IMR-90 (cell line): ENCODE measurements at regions not wholly inside any gene's neighbourhood (a gene's known extent, or its start where the extent isn't known, plus 50 kb on each side); places are given as distances from the start of the nearest gene placed in this dataset.

ENCODE experiments used
- ATAC-seq: fragments of 200-7000 bp; cut with Tn5 transposase; 2 replicates; pipeline ENCODE4 v1.9.1; 2020; ENCODE audit warnings: low read depth, mild to moderate bottlenecking, moderate library complexity
- BruUV-seq: library from RNA; stranded (reverse); fragments of 400-500 nt; replicated peaks from 2 replicates; lab custom pipeline; 2021; lab: Mats Ljungman, UMichigan
- CTCF ChIA-PET: fragments of 300-600 bp; formaldehyde crosslinking; extraction: SDS; loops from one replicate; lab custom pipeline; 2021; ENCODE audit warnings: antibody characterized with exemption; lab: Yijun Ruan, JAX
- POLR2A ChIA-PET: fragments of 300-600 bp; sonication (Branson Sonifier 250); formaldehyde crosslinking; loops from one replicate; lab custom pipeline; 2022; ENCODE audit warnings: antibody characterized with exemption; ENCODE audit not compliant: unreplicated experiment; lab: Charles Lee
- DNase-seq: peaks from one replicate; pipeline ENCODE4 v3.0.0; 2013
- H2AFZ ChIP-seq: replicated peaks from 2 replicates; pipeline ENCODE3; 2013; ENCODE audit warnings: low read length, mild to moderate bottlenecking; ENCODE audit not compliant: poor library complexity
- H2AK5ac ChIP-seq: 2 replicates; pipeline ENCODE4 v1.6.1; 2013; ENCODE audit warnings: low read depth, low read length, inconsistent platforms
- H2AK9ac ChIP-seq: replicated peaks from 2 replicates; pipeline ENCODE3; 2013; ENCODE audit warnings: mild to moderate bottlenecking, low read depth, low read length, moderate library complexity; ENCODE audit not compliant: poor library complexity
- H2BK120ac ChIP-seq: 2 replicates; pipeline ENCODE4 v1.6.1; 2013; ENCODE audit warnings: low read depth, low read length, inconsistent platforms
- H2BK15ac ChIP-seq: 3 replicates; pipeline ENCODE4 v1.6.1; 2013; ENCODE audit warnings: low read depth, low read length, inconsistent platforms
- H2BK20ac ChIP-seq: 2 replicates; pipeline ENCODE4 v1.6.1; 2013; ENCODE audit warnings: low read depth, mild to moderate bottlenecking, inconsistent platforms, low read length, moderate library complexity
- H2BK5ac ChIP-seq: 2 replicates; pipeline ENCODE4 v1.6.1; 2013; ENCODE audit warnings: mild to moderate bottlenecking, low read depth, low read length, inconsistent platforms; ENCODE audit not compliant: poor library complexity, severe bottlenecking
- H3K14ac ChIP-seq: replicated peaks from 2 replicates; pipeline ENCODE4 v1.6.1; 2013; ENCODE audit warnings: low read depth, low read length, inconsistent platforms
- H3K18ac ChIP-seq: 2 replicates; pipeline ENCODE4 v1.6.1; 2013; ENCODE audit warnings: low read depth, low read length, control low read depth
- H3K23ac ChIP-seq: 2 replicates; pipeline ENCODE4 v1.6.1; 2013; ENCODE audit warnings: low read depth, low read length, inconsistent platforms
- H3K27ac ChIP-seq: 2 replicates; pipeline ENCODE4 v1.5.1; 2013; ENCODE audit warnings: mild to moderate bottlenecking, control low read depth, low read length; ENCODE audit not compliant: insufficient read depth
- H3K27me3 ChIP-seq: 2 replicates; pipeline ENCODE4 v1.6.1; 2013; ENCODE audit warnings: low read length; ENCODE audit not compliant: control insufficient read depth, insufficient read depth
- H3K36me3 ChIP-seq: 2 replicates; pipeline ENCODE4 v1.6.1; 2013; ENCODE audit warnings: low read length, mixed read lengths; ENCODE audit not compliant: control insufficient read depth, insufficient read depth
- H3K4ac ChIP-seq: 2 replicates; pipeline ENCODE4 v1.6.1; 2013; ENCODE audit warnings: low read depth, low read length, inconsistent platforms
- H3K4me1 ChIP-seq: 2 replicates; pipeline ENCODE4 v1.6.1; 2013; ENCODE audit warnings: low read length, mixed read lengths; ENCODE audit not compliant: control insufficient read depth, insufficient read depth
- H3K4me2 ChIP-seq: 2 replicates; pipeline ENCODE4 v1.6.1; 2013; ENCODE audit warnings: low read depth, mild to moderate bottlenecking, control low read depth, low read length, moderate library complexity
- H3K4me3 ChIP-seq: 2 replicates; pipeline ENCODE4 v1.5.1; 2013; ENCODE audit warnings: low read depth, mild to moderate bottlenecking, control low read depth, low read length, moderate library complexity; ENCODE audit not compliant: insufficient read depth
- H3K56ac ChIP-seq: 2 replicates; pipeline ENCODE4 v1.6.1; 2013; ENCODE audit warnings: low read length, inconsistent platforms; ENCODE audit not compliant: insufficient read depth; ENCODE audit errors: extremely low read depth
- H3K79me1 ChIP-seq, 2 experiments: 2 replicates each; pipeline ENCODE4 v1.6.1; 2013; ENCODE audit warnings: low read length in 2 of 2, inconsistent platforms in 1 of 2, low read depth in 1 of 2
- H3K9ac ChIP-seq: 2 replicates; pipeline ENCODE4 v1.6.1; 2013; ENCODE audit warnings: low read depth, low read length, control low read depth
- H3K9me1 ChIP-seq: 2 replicates; pipeline ENCODE4 v1.6.1; 2013; ENCODE audit warnings: low read length, inconsistent platforms; ENCODE audit not compliant: insufficient read depth
- H3K9me3 ChIP-seq: 2 replicates; pipeline ENCODE4 v1.6.1; 2013; ENCODE audit warnings: low read length; ENCODE audit not compliant: control insufficient read depth, insufficient read depth
- H4K20me1 ChIP-seq: 2 replicates; pipeline ENCODE4 v1.6.1; 2013; ENCODE audit warnings: low read length, inconsistent platforms; ENCODE audit not compliant: insufficient read depth
- H4K5ac ChIP-seq: 2 replicates; pipeline ENCODE4 v1.6.1; 2013; ENCODE audit warnings: mild to moderate bottlenecking, low read depth, low read length, control low read depth
- H4K8ac ChIP-seq, 2 experiments: 2 replicates each; pipeline ENCODE4 v1.6.1; 2013; ENCODE audit warnings: low read depth in 2 of 2, low read length in 2 of 2, control low read depth in 1 of 2, inconsistent platforms in 1 of 2
- H4K91ac ChIP-seq: 2 replicates; pipeline ENCODE4 v1.6.1; 2013; ENCODE audit warnings: low read depth, low read length, inconsistent platforms; ENCODE audit not compliant: insufficient read depth
- BHLHE40 ChIP-seq: fragments of 150-350 bp; IDR thresholded peaks from 2 replicates; pipeline ENCODE4 v1.6.1; 2016; ENCODE audit warnings: mild to moderate bottlenecking, low read depth, low read length
- RCOR1 ChIP-seq: IDR thresholded peaks from 2 replicates; pipeline ENCODE4 v1.6.1; 2012; ENCODE audit warnings: mild to moderate bottlenecking, low read length, improper control_type of control experiment; ENCODE audit not compliant: insufficient replicate concordance
- dilution Hi-C: fragments of 300-500 bp; cut with HindIII; formaldehyde crosslinking; loops from one replicate; pipeline ENCODE4 v1.14.3; 2018; ENCODE audit warnings: low sequenced_read_pairs; ENCODE audit not compliant: unreplicated experiment
- in situ Hi-C: fragments of 300-500 bp; cut with MboI; formaldehyde crosslinking; loops from 3 replicates; pipeline ENCODE4 v1.14.3; 2019; ENCODE audit warnings: low sequenced_read_pairs, inconsistent platforms, mixed read lengths
- intact Hi-C: fragments of 100-400 bp; cut with micrococcal nuclease; formaldehyde crosslinking; loops from 2 replicates; pipeline ENCODE4 v1.10.0; 2022

- H3K14ac ChIP-seq: no peak overlapping the region
- no peak overlapping the region for H3K56ac ChIP-seq
- H3K23ac ChIP-seq: no peak overlapping the region
- H3K18ac ChIP-seq: no peak overlapping the region
- H2AFZ ChIP-seq: no peak overlapping the region
- H3K79me1 ChIP-seq: no peaks in the 10 kb centered on the region
- TF ChIP-seq RCOR1 (no peak), BHLHE40 (no peak)
- no peak overlapping the region for H3K4me3 ChIP-seq
- no peak overlapping the region for H2AK5ac ChIP-seq
- no peaks in the 10 kb centered on the region for H3K27me3 ChIP-seq
- H2BK15ac ChIP-seq: no peak overlapping the region
- no peak overlapping the region for H2BK5ac ChIP-seq
- in situ Hi-C loops (no loop called here), dilution Hi-C loops (no loop called here), intact Hi-C loops (no loop called here)
- no peak overlapping the region for H4K91ac ChIP-seq
- no peak overlapping the region for H2BK20ac ChIP-seq
- no peaks in the 10 kb centered on the region for H3K36me3 ChIP-seq
- no peak overlapping the region for H2BK120ac ChIP-seq
- ATAC-seq (no peak), DNase-seq (no peak)
- H3K4me1 ChIP-seq: no peaks in the 10 kb centered on the region
- H4K20me1 ChIP-seq: no peaks in the 10 kb centered on the region
- no peaks in the 10 kb centered on the region for H3K9me3 ChIP-seq
- ChIA-PET POLR2A (no interaction called here), CTCF (no interaction called here)
- no peak overlapping the region for H3K4me2 ChIP-seq
- no peak overlapping the region for H4K8ac ChIP-seq
- H3K9me1 ChIP-seq: no peaks in the 10 kb centered on the region
- BruUV-seq: no TSS peak
- H3K4ac ChIP-seq: no peak overlapping the region
- H3K27ac ChIP-seq: no peak overlapping the region
- no peak overlapping the region for H3K9ac ChIP-seq
- H4K5ac ChIP-seq: no peak overlapping the region
- H2AK9ac ChIP-seq: no peak overlapping the region
Observed at GRCh38 chr9:13920557-13920956, 393.4 kb downstream of the NFIB start.
